Amygdala (tissue), 56 donors: ENCODE measurements at regions not wholly inside any gene's neighbourhood (a gene's known extent, or its start where the extent isn't known, plus 50 kb on each side); places are given as distances from the start of the nearest gene placed in this dataset.

Experiments
- DNase-seq, 56 donors: peaks; one replicate each; lab custom pipeline; 2025; lab: John Stamatoyannopoulos, UW

DNA sequence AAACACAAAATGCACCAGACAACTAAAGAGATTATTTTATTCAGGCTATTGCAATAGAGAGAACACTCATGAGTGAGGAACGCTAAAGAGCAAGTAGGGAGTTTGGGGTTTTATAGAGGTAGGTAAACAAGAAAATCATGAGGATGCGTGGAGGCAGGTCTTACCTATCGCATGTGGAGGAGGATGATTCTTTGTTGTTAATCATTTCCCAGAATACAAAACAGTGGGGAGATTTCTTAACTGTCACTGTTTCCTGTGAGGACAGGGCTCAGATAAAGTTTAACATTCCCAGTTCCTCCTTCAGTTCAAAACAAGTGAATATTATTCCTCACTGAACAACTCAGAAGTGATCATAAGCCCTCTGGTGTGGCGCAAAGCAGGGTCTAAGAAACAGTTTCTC lies 156.1 kb upstream of the MGAT5 start:
- no peak for DNase-seq

DNA sequence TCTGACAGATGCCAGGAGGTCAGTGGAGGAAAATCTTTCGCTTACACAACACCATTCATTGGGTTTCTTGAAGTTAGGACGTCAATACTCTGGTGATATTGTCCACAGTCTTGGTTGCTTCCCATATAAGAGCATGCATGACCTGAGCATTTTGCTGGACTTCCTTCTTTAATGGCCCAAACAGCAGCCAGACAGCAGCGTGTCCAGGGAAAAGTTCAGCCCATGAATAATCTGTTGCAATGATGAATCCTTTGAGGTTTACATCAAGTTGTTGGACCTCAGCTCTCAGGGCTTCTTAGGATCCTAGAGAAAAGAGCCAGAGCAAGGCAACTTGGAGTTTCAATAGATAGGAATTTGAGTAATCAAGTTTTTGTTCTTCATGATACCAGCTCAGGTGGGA lies 155.6 kb upstream of the MGAT5 start:
- DNase-seq = no peak

DNA sequence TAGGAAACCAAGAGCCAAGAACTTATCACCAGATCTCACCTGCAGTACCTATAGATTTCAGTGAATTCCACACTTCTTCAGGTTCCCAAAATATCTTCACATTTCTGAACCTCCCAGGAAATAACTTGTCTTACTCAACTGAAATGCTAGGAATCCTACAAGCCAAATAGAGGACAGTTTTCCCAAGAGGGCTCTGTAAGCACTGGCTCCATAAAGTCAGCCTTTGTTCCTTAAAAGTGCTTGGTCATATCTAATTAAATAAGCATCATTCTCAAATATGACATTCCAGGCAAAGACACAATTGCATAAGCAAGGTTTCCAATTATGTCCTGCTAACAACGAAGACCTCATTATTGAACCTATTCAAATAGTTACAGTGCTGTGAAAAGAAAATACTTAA lies 154.6 kb upstream of the MGAT5 start:
- no peak for DNase-seq

DNA sequence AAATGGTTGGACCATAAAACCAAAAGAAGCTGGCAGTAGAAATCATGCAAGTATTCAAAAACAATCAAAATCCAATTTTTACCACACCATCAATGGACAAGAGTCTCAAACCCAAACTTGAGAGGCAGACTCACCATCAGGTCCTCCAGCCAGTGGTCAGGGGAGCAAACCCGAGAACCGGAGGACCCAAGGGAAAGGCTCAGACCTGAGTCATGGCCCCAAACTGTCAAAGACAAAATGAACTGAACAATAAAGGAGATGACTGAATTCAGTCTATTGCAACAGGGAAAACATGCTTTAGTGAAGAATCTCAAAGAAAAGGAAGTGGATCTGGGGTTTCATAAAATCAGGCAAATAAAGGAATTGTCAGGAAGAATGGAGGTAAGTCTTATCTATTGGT lies 150.7 kb upstream of the MGAT5 start:
- DNase-seq = no peak

DNA sequence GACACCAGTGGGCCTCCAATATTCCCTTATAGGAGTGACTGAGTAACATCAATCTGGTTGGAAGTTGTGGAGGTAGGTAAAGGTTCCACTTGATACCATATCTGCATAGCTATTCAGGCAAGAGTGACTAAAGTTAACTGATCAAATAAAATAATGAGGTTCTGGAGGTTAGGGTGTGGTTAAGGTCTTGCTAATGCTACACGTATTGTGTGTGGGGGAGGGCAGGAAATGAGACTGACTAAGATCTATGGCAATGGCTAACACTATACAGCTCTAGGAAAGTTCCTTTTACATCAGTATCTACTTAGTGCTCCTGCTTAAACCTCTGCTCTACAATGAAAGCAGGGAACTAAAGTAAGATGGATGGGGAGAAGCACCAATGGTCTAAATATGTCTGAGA lies 149.1 kb upstream of the MGAT5 start:
- no peak for DNase-seq

DNA sequence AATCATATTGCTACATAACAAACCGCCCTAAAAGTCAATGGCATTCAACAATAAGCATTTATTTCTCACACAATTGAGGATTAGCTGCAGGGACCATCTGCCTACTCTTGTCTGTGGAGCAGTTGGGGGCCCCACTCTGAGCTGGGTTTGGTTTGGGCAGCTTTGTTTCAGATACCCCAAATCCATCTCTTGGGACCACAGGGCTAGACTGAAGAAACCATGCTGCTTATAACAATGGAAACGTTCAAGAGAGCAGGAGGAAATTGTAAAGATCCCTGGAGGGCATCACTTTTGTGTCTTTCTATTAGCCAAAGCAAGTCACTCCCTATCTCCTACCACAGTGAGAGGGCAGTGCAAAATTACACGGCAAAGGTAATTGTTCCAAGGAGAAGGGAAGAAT lies 146.5 kb upstream of the MGAT5 start:
- DNase-seq = no peak

DNA sequence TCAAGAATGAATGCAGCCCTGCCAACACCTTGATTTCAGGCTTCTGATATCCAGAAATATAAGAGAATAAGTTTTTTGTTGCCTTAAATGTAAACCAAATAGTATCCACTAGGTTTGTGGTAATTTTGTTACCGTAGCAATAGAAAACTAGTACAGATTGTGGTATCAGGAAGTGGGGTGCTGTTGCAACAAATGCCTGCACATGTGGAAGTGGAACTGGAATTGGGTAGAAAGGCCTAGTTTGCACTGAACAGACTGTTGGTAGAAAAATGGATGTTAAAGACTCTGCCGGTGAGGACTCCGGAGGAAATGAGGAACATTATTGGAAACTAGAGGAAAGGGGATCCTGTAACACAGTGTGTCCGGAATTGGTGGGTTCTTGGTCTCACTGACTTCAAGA lies 145.8 kb upstream of the MGAT5 start:
- peak in 1 of 56 donors; percentile 34 for DNase-seq

DNA sequence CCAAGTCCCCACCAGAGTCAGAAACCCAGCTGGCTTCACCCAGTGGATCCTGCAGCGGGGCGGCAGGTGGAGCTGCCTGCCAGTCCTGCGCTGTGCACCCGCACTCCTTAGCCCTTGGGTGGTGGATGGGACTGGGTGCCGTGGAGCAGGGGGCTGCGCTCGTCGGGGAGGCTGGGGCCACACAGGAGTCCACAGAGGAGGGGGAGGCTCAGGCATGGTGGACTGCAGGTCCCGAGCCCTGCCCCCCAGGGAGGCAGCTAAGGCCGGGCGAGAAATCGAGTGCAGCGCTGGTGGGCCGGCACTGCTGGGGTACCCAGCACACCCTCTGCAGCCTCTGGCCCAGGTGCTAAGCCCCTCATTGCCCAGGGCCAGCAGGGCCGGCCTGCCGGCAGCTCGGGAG lies 144.6 kb upstream of the MGAT5 start:
- no peak for DNase-seq

DNA sequence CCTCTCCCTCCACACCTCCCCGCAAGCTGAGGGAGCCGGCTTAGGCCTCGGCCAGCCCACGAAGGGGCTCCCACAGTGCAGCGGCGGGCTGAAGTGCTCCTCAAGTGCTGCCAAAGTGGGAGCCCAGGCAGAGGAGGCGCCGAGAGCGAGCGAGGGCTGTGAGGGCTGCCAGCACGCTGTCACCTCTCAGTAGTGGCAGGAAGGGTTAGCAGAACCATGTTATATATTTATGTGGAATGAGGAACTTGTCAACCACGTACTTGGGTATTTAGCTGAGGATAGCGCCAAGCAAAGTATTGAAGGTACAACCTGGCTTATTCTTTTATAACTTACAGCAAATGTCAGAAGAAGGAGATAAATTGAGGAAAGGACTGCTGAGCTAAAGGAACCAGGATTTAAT lies 144.1 kb upstream of the MGAT5 start:
- DNase-seq = no peak

DNA sequence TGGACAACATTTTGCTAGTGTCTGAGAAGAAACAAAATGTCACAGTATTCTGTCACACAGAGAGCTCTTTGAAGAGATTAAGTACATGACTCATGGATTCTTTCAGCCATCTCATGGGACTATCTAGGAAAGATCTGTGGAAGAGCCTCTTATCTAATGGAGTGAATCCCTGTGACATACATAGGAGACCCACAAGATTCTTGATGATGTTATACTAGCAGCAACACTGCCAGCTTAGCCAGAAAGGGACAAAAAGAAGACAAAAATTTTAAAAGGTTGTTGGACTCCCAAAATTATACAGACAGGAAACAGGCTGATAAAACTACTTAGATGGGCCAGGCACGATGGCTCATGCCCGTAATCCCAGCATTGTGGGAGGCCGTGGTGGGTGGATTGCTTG lies 143.3 kb upstream of the MGAT5 start:
- no peak for DNase-seq

DNA sequence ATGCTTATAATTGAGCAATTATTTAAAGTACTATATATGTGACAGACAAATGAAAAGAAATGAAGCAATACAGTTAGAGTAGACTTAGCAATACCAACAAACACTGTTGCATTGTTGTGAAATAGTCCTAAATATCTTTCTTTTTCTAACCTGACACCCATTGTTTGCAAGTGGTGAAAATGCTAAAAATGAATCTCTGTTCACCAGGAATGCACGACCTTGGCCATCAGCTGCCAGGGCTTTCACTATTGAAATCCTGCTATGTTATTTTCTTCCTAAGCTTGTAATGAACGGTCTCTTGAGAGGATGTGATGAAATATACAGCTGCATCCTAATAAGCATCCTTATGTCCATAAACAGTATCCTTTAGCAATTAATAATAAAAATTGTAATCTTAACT lies 136.2 kb upstream of the MGAT5 start:
- DNase-seq = no peak

DNA sequence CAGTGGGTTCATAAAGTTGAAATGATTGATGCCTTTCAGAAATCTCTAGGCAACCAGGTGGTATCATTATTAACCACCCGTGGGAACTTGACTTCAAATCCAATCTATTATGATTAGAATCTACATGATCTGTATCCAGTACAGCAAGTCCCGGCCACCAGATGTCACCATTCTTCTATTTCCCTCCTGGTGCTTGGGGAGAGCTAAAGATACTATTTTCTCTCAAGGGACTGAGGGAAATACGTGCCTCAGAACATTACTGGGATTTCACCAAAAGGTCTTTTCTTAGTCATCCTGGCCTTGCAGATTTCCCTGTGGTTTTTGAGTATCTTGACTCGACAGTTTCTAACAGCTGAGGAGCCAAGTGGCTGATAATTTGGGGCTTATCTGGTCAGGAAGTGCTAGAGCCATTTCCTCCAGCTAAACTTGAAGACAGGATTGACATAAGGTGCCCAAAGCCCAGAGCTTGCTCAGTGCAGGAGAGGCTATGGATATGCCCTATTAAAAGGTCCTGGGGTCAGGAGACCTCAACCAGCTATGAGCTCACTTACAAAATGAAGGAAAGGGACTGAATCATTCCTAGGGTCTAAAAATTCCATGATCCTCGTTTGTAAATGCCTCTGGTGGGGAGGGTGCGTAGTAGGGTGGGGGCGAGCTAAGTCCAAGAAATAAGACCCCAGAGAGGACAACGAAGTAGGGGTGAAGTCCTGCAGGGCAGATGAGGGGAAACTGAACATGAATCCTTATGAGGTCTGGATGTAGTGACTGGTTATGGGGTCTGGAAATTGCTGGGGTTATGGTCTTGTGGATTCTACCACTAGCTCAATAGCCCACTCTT lies 135.4 kb upstream of the MGAT5 start:
- DNase-seq = peak in 52 of 56 donors; percentile 14 to 95 (median 69)

DNA sequence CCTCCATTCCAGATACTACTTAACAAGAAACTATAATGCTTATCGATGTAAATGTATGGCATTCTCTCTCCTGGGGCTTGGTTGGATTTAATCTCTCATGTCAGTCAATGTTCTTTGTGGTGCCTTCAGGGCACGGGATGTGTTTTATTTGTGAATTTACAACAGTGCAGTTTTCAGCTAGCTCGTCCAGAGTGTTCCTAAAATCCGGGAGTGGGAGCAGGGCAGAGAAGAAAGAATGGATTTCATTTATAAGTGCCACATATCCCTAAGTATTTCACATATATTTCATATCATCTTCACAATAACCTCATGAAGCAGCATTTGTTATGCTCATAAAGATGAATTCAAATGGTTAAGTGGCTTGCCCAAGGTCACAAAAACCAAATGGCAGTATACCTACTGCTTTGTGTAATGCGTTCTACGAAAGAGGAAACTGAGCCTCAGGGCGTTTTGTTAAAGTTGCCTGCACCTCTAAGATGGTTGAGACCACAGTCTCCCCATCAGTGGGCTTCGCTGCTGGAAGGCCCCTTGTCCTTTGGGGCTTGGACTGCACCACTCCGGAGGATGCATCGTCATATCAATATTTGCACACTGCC lies 134.7 kb upstream of the MGAT5 start:
- DNase-seq = no peak

DNA sequence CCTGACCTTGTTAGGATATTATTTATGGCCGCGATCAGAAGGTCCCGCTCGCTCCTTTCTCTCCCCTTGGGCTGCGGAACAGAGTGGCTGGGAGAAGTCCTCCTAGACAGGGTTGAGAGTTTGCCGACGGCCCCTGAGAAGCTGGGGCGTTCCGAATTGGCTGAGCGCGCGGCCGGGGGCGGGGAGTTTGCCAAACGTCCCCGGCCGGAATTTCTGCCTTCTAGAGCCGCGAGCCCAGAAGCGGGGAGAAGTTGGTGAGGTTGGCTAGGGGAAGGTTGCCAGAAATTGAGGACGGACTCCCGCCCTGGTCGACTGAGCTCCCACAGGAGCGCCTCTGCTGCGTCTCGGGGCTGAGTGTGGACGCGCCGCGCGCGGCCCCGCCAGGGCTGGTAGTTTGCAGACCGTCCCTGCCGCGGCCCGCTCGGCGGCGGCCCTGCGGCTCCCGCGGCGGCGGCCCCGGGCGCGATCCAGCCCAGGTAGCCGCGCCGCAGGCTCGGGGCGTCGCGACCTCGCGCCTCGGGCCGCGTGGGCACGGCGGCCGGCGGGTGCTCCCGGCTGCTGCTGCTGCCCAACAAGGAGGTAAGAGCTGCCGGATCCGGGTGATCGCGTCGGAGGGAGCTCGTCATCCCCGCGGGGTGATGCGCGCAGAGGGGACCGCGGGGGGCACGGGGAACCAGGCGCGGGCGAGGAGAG lies 134.0 kb upstream of the MGAT5 start:
- DNase-seq = peak; percentile 30 to 93 (median 84)

DNA sequence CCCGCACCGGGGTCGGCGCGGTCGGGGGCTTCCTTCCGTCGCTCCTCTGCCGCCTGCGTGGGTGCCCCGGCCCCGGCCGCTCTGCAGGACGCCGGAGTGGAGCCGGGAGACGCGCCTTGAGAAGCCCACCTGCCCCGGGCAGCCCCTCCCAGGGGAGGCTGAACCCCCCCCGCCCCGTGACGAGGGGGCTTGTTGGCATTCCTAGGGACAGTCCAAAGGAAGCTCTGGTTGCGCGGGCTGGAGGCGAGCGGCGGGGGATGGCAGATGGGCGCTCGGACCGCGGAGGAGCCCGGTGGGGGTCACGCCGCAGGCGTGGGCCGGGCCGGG lies 133.5 kb upstream of the MGAT5 start:
- peak in 2 of 56 donors; percentile 34 to 59 for DNase-seq

DNA sequence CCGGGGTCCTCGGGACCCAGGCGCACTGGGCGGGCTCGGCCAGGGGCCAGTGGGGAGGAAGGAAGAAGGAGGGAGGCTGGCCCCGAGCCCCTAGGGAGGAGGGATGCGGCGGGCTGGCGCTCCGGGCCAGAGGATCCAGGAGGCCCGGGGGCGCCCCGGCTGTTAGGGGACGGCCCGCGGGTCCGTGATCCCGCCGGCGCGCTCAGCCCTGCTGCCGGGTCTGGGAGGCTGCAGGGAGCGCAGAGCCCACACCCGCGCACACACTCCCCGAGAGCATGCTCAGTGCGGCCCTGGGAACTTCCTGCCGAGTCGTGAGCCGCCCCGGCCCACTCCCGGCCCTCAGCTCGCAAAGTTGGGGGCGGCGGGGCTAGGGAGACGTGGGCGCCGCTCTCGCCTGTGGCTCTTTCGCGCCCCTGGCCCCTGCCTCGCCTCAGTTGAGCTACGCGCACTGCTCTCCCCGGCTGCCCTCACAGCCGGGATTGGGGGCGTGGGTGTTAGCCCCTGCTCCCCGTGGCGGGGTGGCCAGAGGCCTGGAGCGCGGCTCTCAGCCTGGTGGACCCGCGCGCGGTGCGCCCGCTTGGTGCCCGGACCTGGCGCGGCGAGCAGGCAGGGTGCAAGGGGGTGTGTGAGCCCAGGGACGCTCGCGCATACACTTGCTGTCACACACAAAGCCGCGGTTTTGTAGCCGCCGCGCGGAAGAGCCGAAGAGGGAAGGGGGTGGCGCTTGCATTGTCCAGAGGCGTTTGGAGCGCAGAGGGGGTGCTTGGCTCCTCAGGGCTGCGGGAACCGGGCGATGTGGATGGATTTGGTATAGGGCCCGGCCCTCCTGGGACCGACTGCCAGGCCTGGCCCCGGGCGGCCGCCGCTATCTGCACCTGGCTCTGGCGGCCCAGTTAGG lies 132.9 kb upstream of the MGAT5 start:
- peak in 43 of 56 donors; percentile 9 to 69 (median 51) for DNase-seq

DNA sequence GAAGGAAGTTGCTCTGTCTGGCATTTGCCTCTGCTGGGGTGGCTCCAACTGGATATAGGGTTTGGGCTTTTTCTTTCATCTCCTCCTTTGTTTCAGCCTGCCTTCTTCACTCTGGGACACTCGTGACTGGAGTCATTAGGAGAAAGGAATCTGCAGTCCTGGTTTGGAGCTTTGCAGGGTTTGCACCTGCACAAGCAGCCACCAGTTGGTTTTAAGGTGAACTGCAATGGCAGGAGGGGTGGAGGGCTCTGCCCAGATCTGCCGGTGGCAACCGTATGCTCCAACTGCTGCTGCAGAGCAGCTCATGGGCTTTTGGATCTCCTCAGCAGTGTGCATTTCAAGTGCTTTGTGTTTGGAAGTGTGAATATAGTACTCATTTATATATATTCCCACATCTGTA lies 131.3 kb upstream of the MGAT5 start:
- no peak for DNase-seq

DNA sequence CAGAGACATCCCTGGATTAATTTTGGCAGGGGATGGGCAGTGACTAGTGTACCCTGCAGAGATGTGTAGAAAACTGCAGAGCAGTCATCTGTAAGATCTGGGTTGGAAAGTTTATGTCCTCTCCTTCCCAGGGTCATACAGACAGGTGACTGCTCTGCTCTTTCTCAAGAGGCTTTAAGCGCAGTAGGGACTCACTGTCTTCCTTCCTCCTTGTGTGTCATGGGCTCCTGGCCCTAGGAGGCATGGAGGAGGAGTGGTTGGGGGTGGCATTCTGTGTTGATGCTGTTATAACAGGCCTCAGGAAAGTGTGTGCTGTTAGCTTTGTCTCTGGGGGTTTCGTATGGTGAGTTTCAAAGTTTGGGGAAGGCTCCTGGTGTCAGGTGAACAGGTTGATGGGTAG lies 130.5 kb upstream of the MGAT5 start:
- DNase-seq = no peak

DNA sequence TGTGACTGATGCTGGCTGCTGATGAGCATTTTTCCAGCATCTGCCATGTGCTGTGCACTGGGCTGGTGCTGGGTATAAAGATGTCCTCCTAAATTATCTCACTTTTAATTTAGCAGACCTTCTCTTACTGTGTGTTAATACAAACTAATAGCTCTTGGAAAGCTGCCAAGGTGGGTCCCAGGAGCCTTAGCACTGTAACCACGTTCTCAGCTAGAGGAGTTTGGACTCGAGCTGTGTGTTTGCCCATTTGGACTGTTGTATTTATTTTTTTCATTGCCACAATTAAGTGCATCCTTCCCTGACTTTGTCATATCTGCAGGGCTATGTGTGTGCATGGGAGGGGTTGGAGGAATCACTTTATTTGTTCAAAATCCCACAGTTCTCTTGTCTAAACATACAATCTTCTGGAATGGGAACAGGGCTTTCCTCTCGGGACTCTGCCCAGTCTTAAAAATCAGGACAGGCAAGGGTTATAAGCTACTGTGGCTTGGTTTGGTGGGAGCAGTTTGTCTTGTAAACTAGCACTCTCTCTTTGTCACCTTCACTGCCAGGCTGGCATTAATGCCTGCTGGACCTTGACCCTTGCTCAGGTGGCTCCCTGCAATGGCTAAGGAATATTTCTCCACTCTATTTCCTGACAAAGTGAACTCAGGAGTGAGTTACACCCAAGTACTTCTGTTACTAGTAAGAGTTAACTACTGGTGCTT lies 129.7 kb upstream of the MGAT5 start:
- DNase-seq = no peak

DNA sequence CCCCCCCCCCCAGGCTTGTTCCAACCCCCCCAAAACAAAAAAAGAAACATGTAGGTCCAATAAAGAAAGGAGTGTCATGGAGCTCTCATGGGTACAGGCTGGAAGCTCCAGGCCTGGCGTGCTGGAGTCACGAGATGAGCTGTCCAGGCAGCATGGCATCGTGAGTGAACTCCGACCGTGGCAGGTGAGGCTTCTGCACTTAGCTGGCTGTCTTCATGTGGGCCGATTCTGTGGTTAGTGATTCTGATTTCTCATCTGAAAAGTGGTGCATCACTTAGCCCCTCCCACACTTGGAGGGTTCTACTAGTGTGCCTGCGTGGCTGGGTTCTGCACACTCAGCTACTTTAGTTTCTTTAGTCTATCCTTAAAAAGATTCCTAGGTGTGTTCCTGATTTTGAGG lies 126.4 kb upstream of the MGAT5 start:
- no peak for DNase-seq
